KMS-11 (cell line): ENCODE measurements at regions not wholly inside any gene's neighbourhood (a gene's known extent, or its start where the extent isn't known, plus 50 kb on each side); places are given as distances from the start of the nearest gene placed in this dataset.
"Not testable (repeated sequence)": the region's sequence is repeated elsewhere in the genome, so short reads cannot be mapped to it uniquely, and the experiment has no call there.

Experiments used
- H2AFZ ChIP-seq: fragments of 200-600 bp; sonication (generic); 2 replicates; pipeline ENCODE4 v1.6.1; 2016; ENCODE audit warnings: antibody characterized with exemption, mixed run types, low read depth
- H3K27ac ChIP-seq: fragments of 200-600 bp; sonication (generic); 2 replicates; pipeline ENCODE4 v1.6.1; 2016; ENCODE audit warnings: mild to moderate bottlenecking, mixed run types
- H3K27me3 ChIP-seq: fragments of 200-600 bp; sonication (generic); 2 replicates; pipeline ENCODE4 v1.6.1; 2017; ENCODE audit warnings: mild to moderate bottlenecking, low read depth, mixed run types, moderate library complexity; ENCODE audit not compliant: insufficient read depth
- H3K36me3 ChIP-seq: fragments of 200-600 bp; sonication (generic); 2 replicates; pipeline ENCODE4 v1.6.1; 2017; ENCODE audit warnings: mild to moderate bottlenecking, mixed run types; ENCODE audit not compliant: insufficient read depth
- H3K4me1 ChIP-seq: fragments of 200-600 bp; sonication (generic); 2 replicates; pipeline ENCODE4 v1.6.1; 2016; ENCODE audit warnings: mild to moderate bottlenecking, low read depth, mixed run types; ENCODE audit not compliant: poor library complexity, severe bottlenecking
- H3K4me2 ChIP-seq: fragments of 200-600 bp; sonication (generic); 2 replicates; pipeline ENCODE4 v1.7.0; 2016; ENCODE audit warnings: mild to moderate bottlenecking, mixed run types
- H3K4me3 ChIP-seq: fragments of 200-600 bp; sonication (generic); IDR thresholded peaks from 2 replicates; pipeline ENCODE4 v1.6.1; 2017; ENCODE audit warnings: low read depth, low read length, mixed read lengths; ENCODE audit not compliant: insufficient read depth
- H3K79me2 ChIP-seq: fragments of 200-600 bp; sonication (generic); 2 replicates; pipeline ENCODE4 v1.6.1; 2016; ENCODE audit warnings: low read depth, mixed run types; ENCODE audit not compliant: insufficient read depth
- H3K9ac ChIP-seq: fragments of 200-600 bp; sonication (generic); 2 replicates; pipeline ENCODE4 v1.6.1; 2016; ENCODE audit warnings: mild to moderate bottlenecking, mixed run types
- H4K20me1 ChIP-seq: fragments of 200-600 bp; sonication (generic); 2 replicates; pipeline ENCODE4 v1.6.1; 2016; ENCODE audit warnings: mild to moderate bottlenecking, mixed run types; ENCODE audit not compliant: insufficient read depth
- TF ChIP-seq, protein P1 (sequence below): fragments of 200-600 bp; sonication (generic); conservative IDR thresholded peaks from 2 replicates; pipeline ENCODE4 v1.6.1; 2017; ENCODE audit warnings: low read depth, mild to moderate bottlenecking, antibody characterized with exemption, low read length, moderate library complexity, mixed read lengths

DNA sequence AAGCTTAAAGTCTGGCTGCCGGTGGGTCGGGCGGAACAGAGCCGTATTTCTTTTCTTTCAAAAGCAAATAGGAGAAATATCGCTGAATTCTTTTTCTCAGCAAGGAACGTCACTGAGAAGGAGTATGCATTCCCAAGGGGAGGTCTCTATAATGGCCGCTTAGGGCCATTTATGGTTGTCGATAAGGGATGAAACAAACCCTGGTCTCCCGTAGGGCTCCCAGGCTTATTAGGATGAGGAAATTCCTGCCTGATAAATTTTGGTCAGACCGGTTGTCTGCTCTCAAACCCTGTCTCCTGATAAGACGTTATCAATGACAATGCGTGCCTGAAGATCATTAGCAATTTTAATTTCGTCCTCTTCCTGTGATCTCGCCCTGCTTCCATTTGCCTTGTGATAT, 227.7 kb upstream of the ZEB2 start:
- Histone ChIP-seq H3K4me1 (no peaks in the 10 kb centered on the region), H4K20me1 (no peaks in the 10 kb centered on the region), H3K4me2 (no peak overlapping the region), H3K9ac (no peak overlapping the region), H3K27me3 (no peaks in the 10 kb centered on the region), H2AFZ (no peak overlapping the region), H3K79me2 (no peaks in the 10 kb centered on the region), H3K27ac (no peak overlapping the region), H3K4me3 (no peak overlapping the region), H3K36me3 (no peaks in the 10 kb centered on the region)
- TF ChIP-seq, protein P1, sequence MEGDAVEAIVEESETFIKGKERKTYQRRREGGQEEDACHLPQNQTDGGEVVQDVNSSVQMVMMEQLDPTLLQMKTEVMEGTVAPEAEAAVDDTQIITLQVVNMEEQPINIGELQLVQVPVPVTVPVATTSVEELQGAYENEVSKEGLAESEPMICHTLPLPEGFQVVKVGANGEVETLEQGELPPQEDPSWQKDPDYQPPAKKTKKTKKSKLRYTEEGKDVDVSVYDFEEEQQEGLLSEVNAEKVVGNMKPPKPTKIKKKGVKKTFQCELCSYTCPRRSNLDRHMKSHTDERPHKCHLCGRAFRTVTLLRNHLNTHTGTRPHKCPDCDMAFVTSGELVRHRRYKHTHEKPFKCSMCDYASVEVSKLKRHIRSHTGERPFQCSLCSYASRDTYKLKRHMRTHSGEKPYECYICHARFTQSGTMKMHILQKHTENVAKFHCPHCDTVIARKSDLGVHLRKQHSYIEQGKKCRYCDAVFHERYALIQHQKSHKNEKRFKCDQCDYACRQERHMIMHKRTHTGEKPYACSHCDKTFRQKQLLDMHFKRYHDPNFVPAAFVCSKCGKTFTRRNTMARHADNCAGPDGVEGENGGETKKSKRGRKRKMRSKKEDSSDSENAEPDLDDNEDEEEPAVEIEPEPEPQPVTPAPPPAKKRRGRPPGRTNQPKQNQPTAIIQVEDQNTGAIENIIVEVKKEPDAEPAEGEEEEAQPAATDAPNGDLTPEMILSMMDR, result no peak

GRCh38 chr2:144745424-144745823, 225.5 kb upstream of the ZEB2 start:
- Histone ChIP-seq H3K9ac (no peak overlapping the region), H3K4me3 (no peak overlapping the region), H3K4me1 (no peaks in the 10 kb centered on the region), H3K36me3 (no peaks in the 10 kb centered on the region), H3K79me2 (no peaks in the 10 kb centered on the region), H2AFZ (no peak overlapping the region), H3K4me2 (no peak overlapping the region), H3K27ac (no peak overlapping the region), H4K20me1 (no peaks in the 10 kb centered on the region), H3K27me3 (no peaks in the 10 kb centered on the region)
- TF ChIP-seq, protein P1, result no peak

- Histone ChIP-seq H2AFZ (no peak overlapping the region), H3K36me3 (no peaks in the 10 kb centered on the region), H3K27ac (no peak overlapping the region), H4K20me1 (no peaks in the 10 kb centered on the region), H3K27me3 (no peaks in the 10 kb centered on the region), H3K4me2 (no peak overlapping the region), H3K4me1 (no peaks in the 10 kb centered on the region), H3K4me3 (no peak overlapping the region), H3K79me2 (no peaks in the 10 kb centered on the region), H3K9ac (no peak overlapping the region)
- TF ChIP-seq, protein P1, result no peak
Measured at GRCh38 chr2:144738749-144739148, 218.8 kb upstream of the ZEB2 start.

GRCh38 chr2:144730711-144731110, 210.8 kb upstream of the ZEB2 start:
- no peak overlapping the region for H2AFZ ChIP-seq
- no peaks in the 10 kb centered on the region for H3K79me2 ChIP-seq
- TF ChIP-seq, protein P1, result no peak
- no peaks in the 10 kb centered on the region for H3K4me1 ChIP-seq
- no peak overlapping the region for H3K27ac ChIP-seq
- no peaks in the 10 kb centered on the region for H3K36me3 ChIP-seq
- H3K27me3 ChIP-seq, result no peaks in the 10 kb centered on the region
- no peak overlapping the region for H3K4me2 ChIP-seq
- no peak overlapping the region for H3K9ac ChIP-seq
- H4K20me1 ChIP-seq, result no peaks in the 10 kb centered on the region
- no peak overlapping the region for H3K4me3 ChIP-seq

- H3K4me2 ChIP-seq, H4K20me1 ChIP-seq, H2AFZ ChIP-seq, H3K27me3 ChIP-seq, H3K79me2 ChIP-seq, H3K27ac ChIP-seq, H3K36me3 ChIP-seq, H3K9ac ChIP-seq, H3K4me3 ChIP-seq, H3K4me1 ChIP-seq: not testable (repeated sequence)
Measured at GRCh38 chr2:144724460-144724859, 204.5 kb upstream of the ZEB2 start.
